Chondrocyte (in vitro differentiated cells): ENCODE measurements at regions not wholly inside any gene's neighbourhood (a gene's known extent, or its start where the extent isn't known, plus 50 kb on each side); places are given as distances from the start of the nearest gene placed in this dataset.
A peak's percentile ranks its signal among the peaks of the same experiment; 100 is the strongest.
"Not testable (repeated sequence)": the region's sequence is repeated elsewhere in the genome, so short reads cannot be mapped to it uniquely, and the experiment has no call there.

Experiments
- DNase-seq: peaks from one replicate; pipeline ENCODE4 v3.0.0; 2021; ENCODE audit warnings: mixed read lengths, low spot score
- H3K27ac Mint-ChIP-seq: one replicate; pipeline ENCODE4 v1.8.0; 2021; ENCODE audit warnings: mild to moderate bottlenecking, moderate library complexity, mixed read lengths; ENCODE audit not compliant: unreplicated experiment
- H3K27me3 Mint-ChIP-seq: 2 replicates; pipeline ENCODE4 v1.8.0; 2021; ENCODE audit warnings: low read depth, mixed read lengths
- H3K36me3 Mint-ChIP-seq: 2 replicates; pipeline ENCODE4 v1.8.0; 2021; ENCODE audit warnings: low read depth, mixed read lengths
- H3K4me1 Mint-ChIP-seq: 2 replicates; pipeline ENCODE4 v1.8.0; 2021; ENCODE audit warnings: low read depth, mild to moderate bottlenecking, mixed read lengths
- H3K4me3 Mint-ChIP-seq: one replicate; pipeline ENCODE4 v1.8.0; 2021; ENCODE audit warnings: mild to moderate bottlenecking, moderate library complexity, mixed read lengths; ENCODE audit not compliant: unreplicated experiment
- H3K9me3 Mint-ChIP-seq: 2 replicates; pipeline ENCODE4 v1.8.0; 2021; ENCODE audit warnings: low read depth, mixed read lengths

GRCh38 chr21:9883047-9883446 lies 638.3 kb upstream of the TPTE start:
- H3K4me3 Mint-ChIP-seq, H3K27me3 Mint-ChIP-seq, H3K36me3 Mint-ChIP-seq, H3K27ac Mint-ChIP-seq, H3K4me1 Mint-ChIP-seq: not testable (repeated sequence)
- H3K9me3 Mint-ChIP-seq: peaks cover 51% of the 10 kb centered on the region
- DNase-seq: peak; percentile 93

GRCh38 chr21:9883571-9884282 lies 637.7 kb upstream of the TPTE start:
- H3K36me3 Mint-ChIP-seq, H3K27ac Mint-ChIP-seq, H3K27me3 Mint-ChIP-seq, H3K4me1 Mint-ChIP-seq, H3K4me3 Mint-ChIP-seq: not testable (repeated sequence)
- H3K9me3 Mint-ChIP-seq: peaks cover 48% of the 10 kb centered on the region
- peak; percentile 46 for DNase-seq

GRCh38 chr21:9888500-9888899 lies 632.9 kb upstream of the TPTE start:
- not testable (repeated sequence) for H3K4me3 Mint-ChIP-seq, H3K36me3 Mint-ChIP-seq, H3K27ac Mint-ChIP-seq, H3K27me3 Mint-ChIP-seq, H3K4me1 Mint-ChIP-seq
- H3K9me3 Mint-ChIP-seq: peaks cover 42% of the 10 kb centered on the region
- peak; percentile 46 for DNase-seq

GRCh38 chr21:9903579-9903978 lies 617.8 kb upstream of the TPTE start:
- H3K27me3 Mint-ChIP-seq, H3K36me3 Mint-ChIP-seq, H3K4me1 Mint-ChIP-seq, H3K4me3 Mint-ChIP-seq, H3K27ac Mint-ChIP-seq, DNase-seq: not testable (repeated sequence)
- H3K9me3 Mint-ChIP-seq: peaks cover 45% of the 10 kb centered on the region

- not testable (repeated sequence) for H3K4me1 Mint-ChIP-seq
These were observed 607.2 kb upstream of the TPTE start for GRCh38 chr21:9914135-9914534.

GRCh38 chr21:9919446-9919845 lies 601.9 kb upstream of the TPTE start:
- not testable (repeated sequence) for H3K27ac Mint-ChIP-seq, H3K4me3 Mint-ChIP-seq, H3K4me1 Mint-ChIP-seq, H3K27me3 Mint-ChIP-seq, DNase-seq, H3K36me3 Mint-ChIP-seq
- H3K9me3 Mint-ChIP-seq: peaks cover 40% of the 10 kb centered on the region

More at GRCh38 chr21:9914135-9914534, 607.2 kb upstream of the TPTE start:
- peaks cover 51% of the 10 kb centered on the region for H3K9me3 Mint-ChIP-seq
- H3K4me3 Mint-ChIP-seq, H3K36me3 Mint-ChIP-seq, DNase-seq, H3K27ac Mint-ChIP-seq, H3K27me3 Mint-ChIP-seq: not testable (repeated sequence)

- not testable (repeated sequence) for H3K27me3 Mint-ChIP-seq, H3K36me3 Mint-ChIP-seq, H3K4me1 Mint-ChIP-seq, H3K27ac Mint-ChIP-seq, H3K4me3 Mint-ChIP-seq
- peak; percentile 38 for DNase-seq
- H3K9me3 Mint-ChIP-seq: peaks cover 58% of the 10 kb centered on the region
These were observed 577.7 kb upstream of the TPTE start for GRCh38 chr21:9943639-9944038.

GRCh38 chr21:9946057-9946456 lies 575.3 kb upstream of the TPTE start:
- not testable (repeated sequence) for H3K4me1 Mint-ChIP-seq, H3K27me3 Mint-ChIP-seq, H3K36me3 Mint-ChIP-seq, DNase-seq, H3K27ac Mint-ChIP-seq, H3K4me3 Mint-ChIP-seq
- H3K9me3 Mint-ChIP-seq: peaks cover 67% of the 10 kb centered on the region

- peak; percentile 90 for DNase-seq
- peaks cover 62% of the 10 kb centered on the region for H3K9me3 Mint-ChIP-seq
- H3K4me3 Mint-ChIP-seq, H3K27ac Mint-ChIP-seq, H3K27me3 Mint-ChIP-seq, H3K4me1 Mint-ChIP-seq, H3K36me3 Mint-ChIP-seq: not testable (repeated sequence)
These were observed 571.7 kb upstream of the TPTE start for GRCh38 chr21:9949510-9950289.

- H3K27me3 Mint-ChIP-seq, H3K4me3 Mint-ChIP-seq, DNase-seq, H3K27ac Mint-ChIP-seq, H3K36me3 Mint-ChIP-seq, H3K4me1 Mint-ChIP-seq: not testable (repeated sequence)
- H3K9me3 Mint-ChIP-seq: peaks cover 56% of the 10 kb centered on the region
These were observed 571.0 kb upstream of the TPTE start for GRCh38 chr21:9950363-9950762.

GRCh38 chr21:9958791-9959190 lies 562.6 kb upstream of the TPTE start:
- not testable (repeated sequence) for H3K4me1 Mint-ChIP-seq, H3K4me3 Mint-ChIP-seq, DNase-seq, H3K36me3 Mint-ChIP-seq, H3K27me3 Mint-ChIP-seq, H3K27ac Mint-ChIP-seq
- H3K9me3 Mint-ChIP-seq: peaks cover 34% of the 10 kb centered on the region

- H3K27ac Mint-ChIP-seq, DNase-seq, H3K4me1 Mint-ChIP-seq, H3K27me3 Mint-ChIP-seq, H3K4me3 Mint-ChIP-seq, H3K36me3 Mint-ChIP-seq: not testable (repeated sequence)
- H3K9me3 Mint-ChIP-seq: peaks cover 34% of the 10 kb centered on the region
These were observed 562.0 kb upstream of the TPTE start for GRCh38 chr21:9959220-9959964.
